GM18867 (cell line): ENCODE measurements at regions not wholly inside any gene's neighbourhood (a gene's known extent, or its start where the extent isn't known, plus 50 kb on each side); places are given as distances from the start of the nearest gene placed in this dataset.

Experiments
- ATAC-seq: cut with Tn5 transposase; IDR thresholded peaks from one replicate; pipeline ENCODE4 v1.9.1; 2021; ENCODE audit warnings: mild to moderate bottlenecking, moderate library complexity; ENCODE audit not compliant: unreplicated experiment

DNA sequence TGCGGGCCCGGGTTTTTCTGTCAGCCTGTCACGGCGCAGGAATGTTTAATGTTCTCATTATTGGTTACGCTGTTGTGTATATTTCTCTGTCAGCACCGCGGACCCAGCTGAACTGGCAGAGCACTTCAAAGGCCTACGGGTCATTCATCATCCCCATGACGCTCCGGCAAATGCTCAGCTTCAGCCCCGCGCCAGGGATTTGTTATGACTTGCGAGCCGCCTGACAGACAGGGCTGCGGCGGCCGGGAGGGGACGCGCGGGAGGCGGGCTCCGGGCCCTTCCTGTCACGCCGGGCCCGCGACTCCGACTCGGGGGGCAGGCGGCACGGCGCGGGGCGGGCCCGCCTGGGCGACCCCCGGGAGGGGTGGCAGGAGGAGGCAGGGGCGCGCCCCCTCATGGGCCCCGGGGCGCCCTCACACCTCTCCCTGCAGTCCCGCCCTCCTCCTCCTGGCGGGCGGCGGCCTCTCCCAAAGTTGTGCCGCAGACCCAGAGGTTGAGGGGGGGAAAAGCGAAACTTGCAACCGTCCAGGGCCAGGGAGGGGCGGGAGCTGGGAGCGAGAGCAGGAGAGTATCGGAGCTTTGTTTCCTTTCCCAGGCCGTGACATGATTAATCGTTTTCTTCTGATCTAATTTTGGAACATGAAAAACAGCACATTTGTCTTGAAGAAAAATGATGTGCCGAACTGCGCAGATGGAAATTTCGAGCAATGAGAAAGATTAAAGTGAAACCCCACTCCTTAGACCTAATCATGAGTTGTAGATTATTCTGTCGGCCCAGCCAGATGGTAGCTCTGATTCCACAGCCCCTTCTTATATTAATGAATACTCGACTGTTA lies 59.3 kb upstream of the COMTD1 start:
- peak; percentile 84 for ATAC-seq

DNA sequence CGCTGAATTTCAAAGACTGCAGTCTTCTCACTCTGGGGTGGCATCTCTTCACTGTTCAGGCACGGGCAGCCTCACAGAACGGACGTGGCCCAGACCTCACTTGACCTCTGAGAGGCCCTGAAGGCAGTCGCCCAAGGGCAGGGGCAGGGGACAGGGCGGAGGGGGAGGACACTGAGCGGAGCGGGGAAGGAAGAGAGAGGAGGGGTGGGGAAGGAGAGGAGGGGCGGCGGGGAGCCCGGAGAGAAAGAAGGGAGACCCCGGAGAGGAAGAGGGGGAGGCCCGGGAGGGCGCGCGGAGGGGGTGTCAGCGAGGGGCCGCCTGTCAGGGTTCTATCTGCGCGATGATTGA lies 58.7 kb upstream of the COMTD1 start:
- ATAC-seq, result peak; percentile 20

DNA sequence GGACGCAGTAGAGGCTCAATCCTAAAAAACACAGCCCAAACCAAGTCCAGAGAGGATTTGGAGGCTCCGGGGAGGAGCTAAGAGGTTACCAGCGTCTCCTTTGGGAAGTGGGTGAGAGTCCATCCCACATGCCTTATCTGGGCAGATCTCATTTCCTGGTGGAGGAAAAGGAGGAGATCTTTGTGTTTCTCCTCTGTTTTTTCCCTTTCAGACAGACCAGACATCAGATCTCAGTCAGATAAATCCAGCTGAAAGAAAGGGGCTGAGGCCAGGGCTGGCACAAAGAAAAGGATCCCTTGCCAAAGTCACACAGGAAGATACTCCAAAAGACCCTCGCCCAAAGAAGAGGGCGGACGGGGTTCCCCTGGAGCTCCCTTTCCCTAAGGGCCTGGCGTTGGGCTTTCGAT lies 58.3 kb upstream of the COMTD1 start:
- no peak for ATAC-seq

DNA sequence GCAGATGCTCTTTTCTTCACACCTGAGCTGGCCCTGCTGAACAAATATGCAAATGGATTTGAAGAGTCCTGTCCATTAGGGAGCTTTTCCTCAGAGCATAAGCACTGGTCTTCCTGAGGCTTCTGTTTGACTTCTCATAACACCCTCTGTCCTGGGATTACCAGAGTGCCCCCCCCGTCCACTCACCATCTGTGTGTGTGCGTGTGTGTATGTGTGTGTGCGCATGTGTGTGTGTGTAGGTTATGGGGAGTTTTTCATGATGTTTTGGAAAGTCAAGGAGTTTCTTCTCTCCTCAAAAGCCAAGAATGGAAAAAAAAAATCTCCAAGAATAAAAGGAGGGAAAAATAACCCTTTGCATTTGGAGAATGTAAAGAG lies 57.7 kb upstream of the COMTD1 start:
- ATAC-seq, result no peak

DNA sequence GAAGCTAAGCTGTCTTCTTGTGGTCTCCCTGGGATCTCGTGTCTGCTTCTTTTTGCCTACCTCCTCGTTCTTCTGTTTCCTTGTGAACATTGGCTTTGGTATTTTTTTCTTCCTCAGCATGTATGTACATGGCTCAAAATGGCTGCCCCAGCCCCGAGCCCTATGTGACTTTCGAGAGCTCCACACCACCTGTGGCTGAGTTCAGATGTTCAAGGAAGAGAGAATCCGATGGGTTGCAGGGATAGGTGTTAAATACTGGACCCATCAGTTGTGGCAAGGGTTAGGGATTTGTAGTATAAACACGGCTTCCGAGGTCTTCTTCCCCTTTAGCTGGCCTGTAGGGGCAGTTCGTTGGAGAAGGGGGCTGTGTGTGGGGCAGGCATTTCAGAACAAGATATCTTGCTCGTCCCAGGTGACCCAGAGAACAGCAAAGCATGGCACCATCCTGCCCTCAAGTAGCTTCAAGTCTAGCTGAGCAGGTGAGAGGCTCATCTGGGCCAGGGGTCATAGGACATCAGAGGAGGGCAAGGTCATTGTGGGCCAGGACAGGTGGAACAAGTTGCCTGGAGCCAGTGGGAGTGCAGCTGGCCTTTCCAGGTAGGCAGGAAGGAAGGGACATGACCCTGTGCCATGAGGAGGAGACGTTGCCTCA lies 57.2 kb upstream of the COMTD1 start:
- ATAC-seq, result no peak

DNA sequence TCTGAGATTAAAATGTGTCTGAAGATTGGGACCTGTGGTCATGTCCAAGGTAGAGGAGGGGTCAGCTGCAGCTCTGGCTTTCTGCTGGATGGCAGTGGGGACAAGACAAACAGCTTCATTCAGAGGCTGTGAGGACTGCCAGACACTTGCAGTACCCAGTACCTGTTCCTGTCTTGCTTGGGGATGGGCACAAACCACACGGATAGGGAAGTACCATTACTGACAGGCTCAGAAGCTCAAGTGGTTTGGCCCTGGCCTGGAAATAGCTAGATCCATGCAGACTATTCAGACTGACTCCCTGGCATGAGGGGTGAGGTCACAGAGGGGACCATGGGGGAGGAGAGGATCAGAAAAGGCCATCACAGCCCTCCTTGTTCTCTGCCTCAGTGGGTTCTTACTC lies 56.0 kb upstream of the COMTD1 start:
- ATAC-seq, result no peak

DNA sequence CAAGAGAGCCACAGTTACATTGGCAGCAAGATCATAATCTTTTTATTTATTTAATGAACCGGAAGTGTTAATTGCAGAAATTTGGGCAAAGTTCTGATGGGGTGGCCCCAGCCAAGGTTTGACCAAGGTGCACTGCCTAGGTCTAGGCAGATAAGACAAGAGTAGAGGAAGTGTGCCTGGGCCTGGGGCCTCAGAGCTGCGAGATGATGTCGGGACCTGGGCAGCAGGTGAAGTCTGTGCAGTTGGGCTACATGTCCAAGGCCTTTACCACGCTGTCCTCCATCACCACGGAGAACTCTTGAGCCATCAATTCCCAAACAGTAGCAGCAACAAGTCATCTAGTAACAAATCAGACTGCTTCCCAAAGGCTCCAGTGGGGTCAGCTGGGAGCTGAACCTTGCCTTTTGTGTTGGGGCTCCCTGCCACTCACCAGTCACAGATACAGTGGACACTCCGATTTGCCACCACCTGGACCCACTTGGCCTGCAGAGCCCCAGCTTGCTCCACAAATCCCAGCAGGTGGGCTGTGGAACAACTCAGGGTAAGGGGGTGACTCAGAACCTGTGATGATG lies 52.5 kb upstream of the COMTD1 start:
- no peak for ATAC-seq

DNA sequence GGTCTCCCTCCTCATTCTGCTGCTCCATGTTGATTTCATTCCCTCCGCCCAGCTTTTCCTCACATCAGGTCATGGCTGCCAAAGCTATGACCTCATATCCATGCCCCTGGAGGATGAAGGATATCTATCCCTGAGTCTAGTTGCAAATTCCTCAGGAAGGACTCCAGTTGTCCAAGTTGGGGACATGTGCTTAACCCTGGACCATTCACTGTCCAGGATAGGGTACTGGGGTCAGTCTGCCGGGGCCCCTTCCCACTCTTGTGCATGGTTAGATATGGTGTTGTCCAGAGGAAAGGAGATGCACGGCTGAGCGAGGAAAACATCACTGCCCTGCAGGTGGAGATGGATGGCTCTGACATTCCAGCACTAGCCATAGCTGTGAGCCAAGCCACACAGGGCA lies 51.9 kb upstream of the COMTD1 start:
- ATAC-seq, result no peak

DNA sequence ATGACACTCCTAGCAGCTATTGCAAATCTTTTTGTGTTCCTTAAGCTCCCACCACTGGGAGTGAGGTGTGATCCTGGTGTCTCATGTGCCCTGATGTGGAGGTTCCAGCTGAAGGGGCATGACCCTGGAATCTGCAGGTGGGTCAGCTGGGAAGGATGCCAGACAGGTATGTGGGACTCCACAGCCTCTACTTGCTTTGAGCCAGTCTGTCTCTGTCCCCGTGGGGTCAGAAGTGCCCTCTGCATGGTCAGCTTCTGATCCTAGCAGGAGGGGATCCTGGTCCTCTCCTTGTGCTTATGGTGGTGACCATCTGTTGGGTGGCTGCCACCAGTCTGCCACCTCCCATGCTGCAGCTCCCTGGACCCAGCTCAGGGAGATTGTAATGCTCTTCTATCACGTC lies 51.1 kb upstream of the COMTD1 start:
- ATAC-seq, result no peak
